Islet of Langerhans (tissue), 1 donor: ENCODE measurements at regions not wholly inside any gene's neighbourhood (a gene's known extent, or its start where the extent isn't known, plus 50 kb on each side); places are given as distances from the start of the nearest gene placed in this dataset.

Experiments used
- FAIRE-seq: peaks from one replicate; lab custom pipeline; 2011; peaks lifted over from hg19 to GRCh38; lab: Jason Lieb, UNC

GRCh38 chr6:90770778-90771177, 183.9 kb upstream of the MAP3K7 start:
- no peak for FAIRE-seq

- no peak for FAIRE-seq
These were observed 179.0 kb upstream of the MAP3K7 start for GRCh38 chr6:90765895-90766294.

GRCh38 chr6:90765491-90765890, 178.6 kb upstream of the MAP3K7 start:
- no peak for FAIRE-seq

GRCh38 chr6:90764001-90764400, 177.1 kb upstream of the MAP3K7 start:
- no peak for FAIRE-seq

- no peak for FAIRE-seq
These were observed 172.8 kb upstream of the MAP3K7 start for GRCh38 chr6:90759664-90760063.

GRCh38 chr6:90758741-90759140, 171.9 kb upstream of the MAP3K7 start:
- no peak for FAIRE-seq

GRCh38 chr6:90753820-90754643, 167.2 kb upstream of the MAP3K7 start:
- FAIRE-seq = no peak

- FAIRE-seq = no peak
These were observed 152.9 kb upstream of the MAP3K7 start for GRCh38 chr6:90739802-90740201.

- FAIRE-seq = no peak
These were observed 152.5 kb upstream of the MAP3K7 start for GRCh38 chr6:90739339-90739738.

GRCh38 chr6:90730151-90730673, 143.3 kb upstream of the MAP3K7 start:
- FAIRE-seq = no peak

GRCh38 chr6:90729057-90729456, 142.2 kb upstream of the MAP3K7 start:
- FAIRE-seq = no peak

GRCh38 chr6:90722648-90723047, 135.8 kb upstream of the MAP3K7 start:
- FAIRE-seq = peak; percentile 66

- no peak for FAIRE-seq
These were observed 133.5 kb upstream of the MAP3K7 start for GRCh38 chr6:90720404-90720803.

GRCh38 chr6:90719321-90720195, 132.7 kb upstream of the MAP3K7 start:
- FAIRE-seq = no peak

- FAIRE-seq = no peak
These were observed 129.5 kb upstream of the MAP3K7 start for GRCh38 chr6:90716376-90716775.

- no peak for FAIRE-seq
These were observed 128.3 kb upstream of the MAP3K7 start for GRCh38 chr6:90715093-90715655.

- FAIRE-seq = no peak
These were observed 127.4 kb upstream of the MAP3K7 start for GRCh38 chr6:90714319-90714718.

GRCh38 chr6:90712114-90712513, 125.2 kb upstream of the MAP3K7 start:
- no peak for FAIRE-seq

- no peak for FAIRE-seq
These were observed 122.6 kb upstream of the MAP3K7 start for GRCh38 chr6:90709431-90709996.

GRCh38 chr6:90708206-90708737, 121.4 kb upstream of the MAP3K7 start:
- no peak for FAIRE-seq

GRCh38 chr6:90707246-90707645, 120.4 kb upstream of the MAP3K7 start:
- FAIRE-seq = no peak

GRCh38 chr6:90703336-90703735, 116.5 kb upstream of the MAP3K7 start:
- no peak for FAIRE-seq
